HG02943 (cell line): ENCODE measurements at regions not wholly inside any gene's neighbourhood (a gene's known extent, or its start where the extent isn't known, plus 50 kb on each side); places are given as distances from the start of the nearest gene placed in this dataset.

ENCODE experiments used
- ATAC-seq: cut with Tn5 transposase; IDR thresholded peaks from one replicate; pipeline ENCODE4 v1.9.1; 2021; ENCODE audit warnings: mild to moderate bottlenecking, low read depth, moderate library complexity; ENCODE audit not compliant: unreplicated experiment

GRCh38 chr2:199631129-199631528 lies 173.4 kb upstream of the SATB2 start:
- no peak for ATAC-seq

GRCh38 chr2:199629301-199629700 lies 171.6 kb upstream of the SATB2 start:
- ATAC-seq = no peak

GRCh38 chr2:199627417-199627816 lies 169.7 kb upstream of the SATB2 start:
- ATAC-seq = no peak

- ATAC-seq = no peak
Measured at GRCh38 chr2:199624958-199625357, 167.2 kb upstream of the SATB2 start.

- ATAC-seq = no peak
Measured at GRCh38 chr2:199612509-199613130, 154.9 kb upstream of the SATB2 start.

GRCh38 chr2:199607914-199608313 lies 150.2 kb upstream of the SATB2 start:
- no peak for ATAC-seq

- ATAC-seq = no peak
Measured at GRCh38 chr2:199606193-199606780, 148.5 kb upstream of the SATB2 start.

- ATAC-seq = no peak
Measured at GRCh38 chr2:199603721-199604291, 146.1 kb upstream of the SATB2 start.

- ATAC-seq = no peak
Measured at GRCh38 chr2:199602896-199603717, 145.4 kb upstream of the SATB2 start.

GRCh38 chr2:199602271-199602895 lies 144.6 kb upstream of the SATB2 start:
- no peak for ATAC-seq

- ATAC-seq = no peak
Measured at GRCh38 chr2:199596549-199596948, 138.8 kb upstream of the SATB2 start.

GRCh38 chr2:199594443-199594842 lies 136.7 kb upstream of the SATB2 start:
- no peak for ATAC-seq

GRCh38 chr2:199591826-199592225 lies 134.1 kb upstream of the SATB2 start:
- ATAC-seq = no peak

- no peak for ATAC-seq
Measured at GRCh38 chr2:199590321-199591203, 132.8 kb upstream of the SATB2 start.

GRCh38 chr2:199589306-199589705 lies 131.6 kb upstream of the SATB2 start:
- ATAC-seq = no peak

GRCh38 chr2:199588054-199588453 lies 130.3 kb upstream of the SATB2 start:
- ATAC-seq = no peak

- no peak for ATAC-seq
Measured at GRCh38 chr2:199586646-199587045, 128.9 kb upstream of the SATB2 start.

- no peak for ATAC-seq
Measured at GRCh38 chr2:199583676-199584075, 125.9 kb upstream of the SATB2 start.

- no peak for ATAC-seq
Measured at GRCh38 chr2:199581935-199582360, 124.2 kb upstream of the SATB2 start.

- no peak for ATAC-seq
Measured at GRCh38 chr2:199581408-199581807, 123.7 kb upstream of the SATB2 start.
